T-cell (primary cell): ENCODE measurements at regions not wholly inside any gene's neighbourhood (a gene's known extent, or its start where the extent isn't known, plus 50 kb on each side); places are given as distances from the start of the nearest gene placed in this dataset.

Experiments
- ATAC-seq, 4 experiments: fragments of 200-7000 bp in 3 of 4; fragments of 150-1000 bp in 1 of 4; cut with Tn5 transposase; replicated peaks in 1 of 4; 1 replicate in 3 of 4; 2 replicates in 1 of 4; pipeline ENCODE4 v1.10.0; 2021; ENCODE audit warnings: moderate library complexity in 3 of 4, mild to moderate bottlenecking in 2 of 4, moderate number of reproducible peaks in 1 of 4
- CTCF ChIA-PET, 2 donors: fragments of 300-600 bp; sonication (Branson Sonifier 250); formaldehyde crosslinking; loops; one replicate each; lab custom pipeline; 2022; ENCODE audit warnings: antibody characterized with exemption in 2 of 2; lab: Charles Lee
- POLR2A ChIA-PET, 2 donors: fragments of 300-600 bp; sonication (Branson Sonifier 250); formaldehyde crosslinking; loops; one replicate each; lab custom pipeline; 2022; ENCODE audit warnings: antibody characterized with exemption in 2 of 2; lab: Charles Lee
- DNase-seq, 35 experiments: peaks; one replicate each; pipeline versions ENCODE4 v3.0.0 to v3.0.0-alpha.2; 2013 to 2023
- H3K27ac ChIP-seq: one replicate; pipeline ENCODE4 v1.5.1; 2013; ENCODE audit warnings: low read length
- H3K27me3 ChIP-seq, 2 experiments: replicated peaks in 1 of 2; 1 replicate in 1 of 2; 2 replicates in 1 of 2; pipeline versions ENCODE4 v1.6.1 to v1.7.0; 2013; ENCODE audit warnings: low read length in 1 of 2, mixed read lengths in 1 of 2; ENCODE audit not compliant: control insufficient read depth in 2 of 2, insufficient read depth in 2 of 2; ENCODE audit errors: extremely low read depth in 1 of 2
- H3K36me3 ChIP-seq, 2 donors: 1 replicate in 1 of 2; 2 replicates in 1 of 2; pipeline versions ENCODE4 v1.6.1 to v1.7.0; 2013; ENCODE audit warnings: low read length in 1 of 2; ENCODE audit not compliant: control insufficient read depth in 2 of 2, insufficient read depth in 1 of 2; ENCODE audit errors: extremely low read depth in 1 of 2
- H3K4me1 ChIP-seq, 2 experiments: 1 replicate in 1 of 2; 2 replicates in 1 of 2; pipeline versions ENCODE4 v1.6.1 to v1.7.0; 2013; ENCODE audit warnings: low read length in 2 of 2, mixed read lengths in 1 of 2; ENCODE audit not compliant: insufficient read depth in 2 of 2, control insufficient read depth in 1 of 2; ENCODE audit errors: extremely low read depth in 1 of 2
- H3K4me3 ChIP-seq, 2 donors: 1 replicate in 1 of 2; 2 replicates in 1 of 2; pipeline versions ENCODE4 v1.5.1 to v1.7.0; 2013; ENCODE audit warnings: mild to moderate bottlenecking in 2 of 2, low read length in 1 of 2, moderate library complexity in 1 of 2; ENCODE audit not compliant: control insufficient read depth in 1 of 2; ENCODE audit errors: extremely low read depth in 1 of 2
- H3K9me3 ChIP-seq: 2 replicates; pipeline ENCODE4 v1.7.0; 2013
- H3K27ac Mint-ChIP-seq, 2 donors: one replicate each; pipeline ENCODE4 v1.8.0; 2020 to 2021; ENCODE audit warnings: mild to moderate bottlenecking in 2 of 2, mixed read lengths in 2 of 2
- H3K27me3 Mint-ChIP-seq, 2 donors: one replicate each; pipeline ENCODE4 v1.8.0; 2021 to 2022; ENCODE audit warnings: mixed read lengths in 2 of 2
- H3K36me3 Mint-ChIP-seq: one replicate; pipeline ENCODE4 v1.8.0; 2021; ENCODE audit warnings: mixed read lengths
- H3K4me1 Mint-ChIP-seq, 3 donors: one replicate each; pipeline ENCODE4 v1.8.0; 2020 to 2022; ENCODE audit warnings: mixed read lengths in 3 of 3, mild to moderate bottlenecking in 1 of 3
- H3K4me3 Mint-ChIP-seq, 3 donors: one replicate each; pipeline ENCODE4 v1.8.0; 2020 to 2022; ENCODE audit warnings: mild to moderate bottlenecking in 3 of 3, mixed read lengths in 3 of 3, moderate library complexity in 3 of 3
- H3K9me3 Mint-ChIP-seq, 3 donors: one replicate each; pipeline ENCODE4 v1.8.0; 2020 to 2022; ENCODE audit warnings: mixed read lengths in 3 of 3
- WGBS: methylation state at CpG from one replicate; pipeline ENCODE4 v1.1.5; 2013; ENCODE audit warnings: missing lambda C conversion rate; ENCODE audit not compliant: insufficient coverage; 5-methylcytosine and 5-hydroxymethylcytosine counted together

DNA sequence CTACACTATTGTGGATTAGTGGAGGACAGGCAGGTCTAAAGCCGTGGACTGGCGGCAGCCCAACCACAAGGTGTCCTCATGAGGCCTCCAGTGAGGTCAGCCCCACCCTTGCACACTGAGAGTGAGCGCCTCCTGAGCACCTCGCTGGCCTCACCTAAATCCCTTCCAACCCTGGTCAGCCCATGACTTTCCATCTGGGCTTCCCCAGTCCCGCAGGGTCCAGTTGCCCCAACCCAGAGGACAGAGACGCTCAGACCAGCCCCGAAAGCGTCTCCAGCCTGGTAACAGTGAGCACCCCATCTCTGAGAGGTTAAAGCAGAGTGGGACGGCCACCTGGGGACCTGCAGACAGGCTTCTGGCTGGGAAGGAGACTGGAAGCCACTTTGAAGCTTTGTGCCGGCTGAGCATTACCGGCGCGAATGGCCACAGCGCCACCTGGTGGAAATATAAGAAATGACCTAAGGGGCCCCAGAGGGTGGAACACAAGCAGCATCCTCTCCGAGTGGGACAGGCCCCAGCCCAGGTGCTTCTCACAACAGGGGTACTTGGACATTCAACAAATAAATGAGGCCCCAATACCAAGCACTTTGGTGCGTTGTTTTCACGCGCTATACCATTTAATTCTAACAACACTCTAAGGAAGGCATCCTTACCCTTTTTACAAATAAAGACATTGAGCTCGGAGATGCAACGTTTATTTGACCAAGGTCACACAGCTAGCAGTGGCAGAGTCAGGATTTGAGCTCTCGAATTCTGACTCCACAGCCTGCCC is 65.7 kb upstream of the TOP1 start:
- Histone ChIP-seq H3K4me3 (no peak overlapping the region), H3K4me1 (peaks cover 0 to 18% of the 10 kb centered on the region in 2 experiments), H3K36me3 (no peaks in the 10 kb centered on the region), H3K9me3 (no peaks in the 10 kb centered on the region), H3K27me3 (peaks cover 0 to 6% of the 10 kb centered on the region in 2 experiments), H3K27ac (no peak overlapping the region)
- ChIA-PET POLR2A (no interaction called here), CTCF (interaction anchor here (0.6 to 1.7 kb wide), 16 partner anchors 10 to 1913 kb away, joined by 3 to 12 read pairs (median 4); no protein-coding TSS in a partner anchor)
- ATAC-seq = peak; percentile 83 to 91 (median 85)
- WGBS = 34% methylated on average over 21 of the region's 21 CpGs
- Mint-ChIP-seq H3K27me3 (no peaks in the 10 kb centered on the region), H3K36me3 (no peaks in the 10 kb centered on the region), H3K9me3 (no peaks in the 10 kb centered on the region), H3K4me1 (peaks cover 0 to 12% (median 11%) of the 10 kb centered on the region in 3 donors), H3K4me3 (no peak overlapping the region), H3K27ac (peak overlapping the region in 1 of 2 donors; percentile 59)
- DNase-seq = peak; percentile 40 to 83 (median 61)

DNA sequence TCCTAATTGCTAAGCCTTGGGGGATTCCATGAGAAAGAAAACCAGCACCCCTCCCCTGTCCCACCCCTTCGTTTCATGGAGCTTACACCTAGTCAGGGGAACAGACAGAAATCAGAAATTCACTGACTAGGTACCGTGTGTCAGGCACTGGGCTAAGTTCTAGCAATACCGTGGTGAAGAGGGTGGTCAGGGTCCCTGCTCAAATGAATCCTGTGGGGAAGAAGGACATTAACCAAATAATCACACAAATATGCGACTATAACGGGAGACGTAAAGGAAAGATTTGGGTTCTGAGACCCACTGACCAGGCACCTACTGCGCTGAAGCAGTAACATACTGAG is 65.1 kb upstream of the TOP1 start:
- Histone ChIP-seq H3K27me3 (peaks cover 0 to 6% of the 10 kb centered on the region in 2 experiments), H3K27ac (no peak overlapping the region), H3K4me1 (peaks cover 0 to 18% of the 10 kb centered on the region in 2 experiments), H3K9me3 (no peaks in the 10 kb centered on the region), H3K4me3 (no peak overlapping the region), H3K36me3 (no peaks in the 10 kb centered on the region)
- Mint-ChIP-seq H3K27me3 (no peaks in the 10 kb centered on the region), H3K4me1 (peaks cover 0 to 12% (median 11%) of the 10 kb centered on the region in 3 donors), H3K9me3 (no peaks in the 10 kb centered on the region), H3K4me3 (no peak overlapping the region), H3K27ac (no peak overlapping the region), H3K36me3 (no peaks in the 10 kb centered on the region)
- ATAC-seq = no peak
- WGBS = 91% methylated on average over 4 of the region's 7 CpGs
- no peak for DNase-seq
- ChIA-PET CTCF (interaction anchor here (0.9 to 1.7 kb wide), 12 partner anchors 10 to 1914 kb away, joined by 3 to 12 read pairs (median 4); no protein-coding TSS in a partner anchor), POLR2A (interaction anchor here (0.6 kb wide), 2 partner anchors 160 to 1370 kb away, joined by 3 read pairs; no protein-coding TSS in a partner anchor)

DNA sequence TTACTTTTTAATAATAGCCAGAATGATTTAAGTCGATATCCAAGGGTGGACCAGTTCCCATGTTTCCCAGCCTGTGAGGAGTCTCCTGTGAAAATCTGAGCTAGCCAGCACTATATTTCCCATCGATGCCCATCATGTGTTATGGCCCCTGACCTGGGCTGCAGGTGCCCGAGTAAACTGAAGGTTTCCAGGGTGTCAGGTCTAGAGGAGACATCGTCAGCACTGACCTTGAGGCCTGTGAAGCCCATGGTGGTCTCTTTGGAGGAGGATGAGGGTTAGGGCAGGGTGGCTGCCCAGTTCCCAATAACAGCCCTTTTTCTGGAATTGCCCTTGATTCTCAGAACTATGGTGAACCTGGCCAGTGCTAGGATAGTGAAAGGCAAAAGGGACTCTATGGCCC is 63.0 kb upstream of the TOP1 start:
- peaks cover 10 to 20% (median 20%) of the 10 kb centered on the region in 3 donors for H3K4me1 Mint-ChIP-seq
- POLR2A ChIA-PET = interaction anchor here in 1 of 2 donors (0.6 kb wide), 1 partner anchor 1124 kb away, joined by 3 read pairs; no protein-coding TSS in a partner anchor
- no peaks in the 10 kb centered on the region for H3K36me3 ChIP-seq
- H3K27me3 Mint-ChIP-seq = peaks cover 0 to 8% of the 10 kb centered on the region in 2 donors
- H3K27me3 ChIP-seq = peaks cover 2 to 20% of the 10 kb centered on the region in 2 experiments
- CTCF ChIA-PET = interaction anchor here (0.5 to 1.3 kb wide), 4 partner anchors 26 to 748 kb away, joined by 3 to 5 read pairs (median 4); no protein-coding TSS in a partner anchor
- no peaks in the 10 kb centered on the region for H3K9me3 Mint-ChIP-seq
- no peak overlapping the region for H3K27ac ChIP-seq
- DNase-seq = no peak
- no peak overlapping the region for H3K4me3 Mint-ChIP-seq
- H3K27ac Mint-ChIP-seq = no peak overlapping the region
- no peak for ATAC-seq
- H3K4me3 ChIP-seq = no peak overlapping the region
- no peaks in the 10 kb centered on the region for H3K9me3 ChIP-seq
- no peaks in the 10 kb centered on the region for H3K36me3 Mint-ChIP-seq
- 90% methylated on average over 4 of the region's 4 CpGs for WGBS
- peaks cover 0 to 27% of the 10 kb centered on the region in 2 experiments for H3K4me1 ChIP-seq

DNA sequence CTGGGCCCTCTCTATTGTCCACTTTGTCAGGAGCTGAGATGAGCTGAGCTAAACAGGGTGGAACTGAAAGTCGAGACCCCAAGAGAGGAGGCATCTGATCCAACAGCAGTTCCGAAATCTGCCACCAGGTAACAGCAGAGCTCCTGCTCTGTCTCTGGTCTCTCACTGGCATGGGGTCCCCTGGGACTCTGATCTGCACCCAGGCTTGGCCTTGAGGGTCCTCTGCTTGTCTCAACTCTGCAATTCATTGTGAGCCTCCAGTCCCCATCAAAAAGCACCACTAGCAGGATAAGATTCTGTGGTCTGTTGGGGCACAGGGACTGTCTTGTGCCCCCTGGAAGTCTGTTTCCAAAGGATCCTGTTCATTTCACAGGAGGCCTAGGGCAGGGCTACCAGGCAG is 62.5 kb upstream of the TOP1 start:
- WGBS = 75% methylated on average over 2 of the region's 2 CpGs
- DNase-seq (no peak), ATAC-seq (no peak)
- H3K9me3 Mint-ChIP-seq = no peaks in the 10 kb centered on the region
- Histone ChIP-seq H3K27me3 (peaks cover 2 to 20% of the 10 kb centered on the region in 2 experiments), H3K4me3 (no peak overlapping the region), H3K36me3 (no peaks in the 10 kb centered on the region), H3K27ac (no peak overlapping the region), H3K4me1 (peaks cover 0 to 26% of the 10 kb centered on the region in 2 experiments), H3K9me3 (no peaks in the 10 kb centered on the region)
- no peak overlapping the region for H3K4me3 Mint-ChIP-seq
- H3K4me1 Mint-ChIP-seq = peaks cover 10 to 20% (median 20%) of the 10 kb centered on the region in 3 donors
- H3K27me3 Mint-ChIP-seq = peaks cover 0 to 8% of the 10 kb centered on the region in 2 donors
- CTCF ChIA-PET = interaction anchor here (0.5 to 1.3 kb wide), 5 partner anchors 25 to 748 kb away, joined by 3 to 5 read pairs (median 4); no protein-coding TSS in a partner anchor
- H3K27ac Mint-ChIP-seq = no peak overlapping the region
- H3K36me3 Mint-ChIP-seq = no peaks in the 10 kb centered on the region
- POLR2A ChIA-PET = interaction anchor here in 1 of 2 donors (0.6 kb wide), 1 partner anchor 1125 kb away, joined by 3 read pairs; no protein-coding TSS in a partner anchor

DNA sequence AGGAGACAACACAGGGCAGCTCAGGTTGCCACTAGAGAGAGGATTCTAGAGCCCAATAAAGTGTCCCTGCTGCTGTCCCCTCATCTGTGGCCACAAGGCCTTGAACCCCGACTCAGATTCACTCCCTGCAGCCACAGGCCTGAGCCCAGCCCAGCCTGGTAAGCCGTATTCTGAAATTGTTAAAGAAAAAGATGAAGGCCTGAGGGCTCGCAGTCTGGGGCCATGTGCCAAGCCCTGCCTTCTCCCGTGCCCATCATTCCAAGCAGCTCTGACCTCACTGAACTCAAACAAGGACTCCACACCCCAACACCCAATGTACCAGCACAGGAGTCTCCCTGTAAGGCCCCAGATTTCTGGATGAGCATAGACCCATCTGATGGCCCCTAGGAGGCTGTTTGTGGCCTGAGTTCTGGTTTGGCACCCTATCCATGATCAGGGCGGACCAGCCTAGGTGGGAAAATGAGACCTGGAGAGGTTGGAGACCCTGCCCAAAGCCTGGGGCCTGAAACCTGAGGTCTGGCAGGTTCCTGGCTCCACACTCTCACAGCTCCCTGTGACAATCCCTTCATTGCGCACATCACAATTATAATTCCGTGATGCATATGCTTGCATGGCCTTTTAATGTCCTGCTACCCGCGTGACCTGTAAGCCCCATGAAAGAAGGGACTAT is 62.0 kb upstream of the TOP1 start:
- Histone ChIP-seq H3K4me1 (peaks cover 0 to 21% of the 10 kb centered on the region in 2 experiments), H3K9me3 (no peaks in the 10 kb centered on the region), H3K4me3 (no peak overlapping the region), H3K27me3 (peaks cover 2 to 20% of the 10 kb centered on the region in 2 experiments), H3K27ac (no peak overlapping the region), H3K36me3 (no peaks in the 10 kb centered on the region)
- CTCF ChIA-PET = interaction anchor here (0.5 to 1.3 kb wide), 5 partner anchors 25 to 747 kb away, joined by 3 to 7 read pairs (median 4); no protein-coding TSS in a partner anchor
- Mint-ChIP-seq H3K4me3 (no peak overlapping the region), H3K27ac (no peak overlapping the region), H3K36me3 (no peaks in the 10 kb centered on the region), H3K9me3 (no peaks in the 10 kb centered on the region), H3K27me3 (peaks cover 0 to 8% of the 10 kb centered on the region in 2 donors), H3K4me1 (peaks cover 10 to 15% (median 14%) of the 10 kb centered on the region in 3 donors)
- ATAC-seq (no peak), DNase-seq (no peak)
- WGBS = 83% methylated on average over 4 of the region's 9 CpGs
- POLR2A ChIA-PET = no interaction called here

DNA sequence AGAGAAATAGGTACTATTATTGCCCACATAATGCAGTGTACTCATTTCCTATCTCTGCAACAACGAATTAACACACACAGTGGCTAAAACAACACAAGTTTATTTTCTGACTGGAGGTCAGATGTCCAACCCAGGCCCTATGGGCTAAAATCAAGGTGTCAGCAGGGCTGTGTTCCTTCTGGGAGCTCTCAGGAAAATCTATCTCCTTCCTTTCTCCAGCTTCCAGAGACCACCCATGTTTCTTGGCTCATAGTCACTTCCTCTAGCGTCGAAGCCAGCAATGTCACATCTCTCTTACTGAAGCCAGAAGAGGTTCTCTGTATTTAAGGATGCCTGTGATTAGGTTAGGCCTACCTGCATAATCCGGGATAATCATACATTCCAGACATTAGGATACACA is 60.9 kb upstream of the TOP1 start:
- H3K4me1 Mint-ChIP-seq = peaks cover 8 to 10% (median 9%) of the 10 kb centered on the region in 3 donors
- H3K4me1 ChIP-seq = peaks cover 0 to 12% of the 10 kb centered on the region in 2 experiments
- CTCF ChIA-PET = interaction anchor here (0.6 to 2.8 kb wide), 14 partner anchors 16 to 373 kb away, joined by 3 to 31 read pairs (median 3); partner anchors contain the start of gene LPIN3 (in 1 of the 2)
- H3K27ac Mint-ChIP-seq = no peak overlapping the region
- no peak overlapping the region for H3K4me3 ChIP-seq
- peaks cover 0 to 8% of the 10 kb centered on the region in 2 donors for H3K27me3 Mint-ChIP-seq
- no peak for DNase-seq
- H3K4me3 Mint-ChIP-seq = no peak overlapping the region
- ATAC-seq = no peak
- 67% methylated on average over 1 of the region's 4 CpGs for WGBS
- POLR2A ChIA-PET = interaction anchor here in 1 of 2 donors (0.7 kb wide), 1 partner anchor 1877 kb away, joined by 11 read pairs; no protein-coding TSS in a partner anchor
- no peaks in the 10 kb centered on the region for H3K9me3 ChIP-seq
- H3K27me3 ChIP-seq = peaks cover 2 to 16% of the 10 kb centered on the region in 2 experiments
- no peaks in the 10 kb centered on the region for H3K36me3 ChIP-seq
- H3K9me3 Mint-ChIP-seq = no peaks in the 10 kb centered on the region
- H3K36me3 Mint-ChIP-seq = no peaks in the 10 kb centered on the region
- no peak overlapping the region for H3K27ac ChIP-seq
